SIG-M5 (cell line): ENCODE measurements at regions not wholly inside any gene's neighbourhood (a gene's known extent, or its start where the extent isn't known, plus 50 kb on each side); places are given as distances from the start of the nearest gene placed in this dataset.
"Not testable (repeated sequence)": the region's sequence is repeated elsewhere in the genome, so short reads cannot be mapped to it uniquely, and the experiment has no call there.

Experiments
- DNase-seq: peaks from one replicate; lab custom pipeline; 2025; lab: John Stamatoyannopoulos, UW

DNA sequence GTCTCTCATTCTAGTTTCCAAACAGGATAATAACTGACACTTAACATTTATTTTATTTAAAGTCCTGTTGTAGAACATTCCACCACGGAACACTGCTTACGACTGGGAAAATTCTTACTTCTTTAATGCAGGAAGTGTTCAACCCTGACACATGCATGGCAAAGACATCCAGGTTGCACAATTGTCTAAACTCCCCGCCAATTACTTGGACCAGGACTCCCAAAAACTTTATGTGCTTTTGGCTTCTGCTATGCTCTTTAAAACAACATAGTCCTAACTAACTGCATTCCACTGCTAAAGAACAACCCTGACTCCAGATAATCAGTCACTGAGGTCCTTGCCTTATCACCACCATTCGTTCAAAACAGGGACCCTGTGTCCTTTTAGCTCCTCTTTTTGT lies 995.8 kb downstream of the LTN1 start:
- not testable (repeated sequence) for DNase-seq

GRCh38 chr21:27984663-27985325 lies 1007.9 kb downstream of the LTN1 start:
- DNase-seq = not testable (repeated sequence)

DNA sequence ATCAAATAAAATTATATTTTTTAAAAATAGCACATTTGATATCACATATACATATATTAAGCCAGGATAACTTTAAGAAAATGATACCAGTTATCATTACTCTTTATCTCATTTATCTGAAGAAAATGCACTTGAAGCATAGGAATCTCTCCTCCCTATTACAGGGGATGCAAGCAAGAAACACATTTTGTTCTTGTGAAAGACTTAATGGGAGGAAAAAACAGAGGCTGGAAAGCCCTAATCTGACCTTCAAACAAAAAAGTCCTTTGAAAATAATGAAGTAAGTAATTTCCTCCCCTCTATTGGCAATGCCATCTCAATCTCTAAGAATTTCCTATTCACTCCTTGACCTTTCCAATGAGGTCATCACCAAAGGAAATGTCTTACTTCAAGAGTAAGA lies 1012.6 kb upstream of the ADAMTS5 start:
- DNase-seq = not testable (repeated sequence)

DNA sequence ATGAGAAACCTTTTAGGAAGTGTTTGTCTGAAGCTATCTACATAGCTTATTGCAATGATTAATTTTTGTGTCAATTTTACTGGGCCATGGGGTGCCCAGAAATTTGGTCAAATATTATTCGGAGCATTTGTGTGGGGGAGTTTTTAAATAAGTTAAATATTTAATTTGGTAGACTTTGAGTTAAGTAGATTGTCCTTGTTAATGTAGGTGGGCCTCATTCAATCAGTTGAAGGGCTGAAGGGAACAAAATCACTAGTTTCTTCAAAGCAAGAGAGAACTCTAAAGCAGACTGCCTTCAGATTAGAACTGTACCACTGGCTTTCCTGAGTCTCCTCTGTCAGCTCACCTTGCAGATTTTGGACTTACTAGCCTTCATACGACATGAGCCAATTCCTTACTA lies 1008.6 kb upstream of the ADAMTS5 start:
- no peak for DNase-seq

GRCh38 chr21:27974152-27974551 lies 1007.3 kb upstream of the ADAMTS5 start:
- DNase-seq = not testable (repeated sequence)

DNA sequence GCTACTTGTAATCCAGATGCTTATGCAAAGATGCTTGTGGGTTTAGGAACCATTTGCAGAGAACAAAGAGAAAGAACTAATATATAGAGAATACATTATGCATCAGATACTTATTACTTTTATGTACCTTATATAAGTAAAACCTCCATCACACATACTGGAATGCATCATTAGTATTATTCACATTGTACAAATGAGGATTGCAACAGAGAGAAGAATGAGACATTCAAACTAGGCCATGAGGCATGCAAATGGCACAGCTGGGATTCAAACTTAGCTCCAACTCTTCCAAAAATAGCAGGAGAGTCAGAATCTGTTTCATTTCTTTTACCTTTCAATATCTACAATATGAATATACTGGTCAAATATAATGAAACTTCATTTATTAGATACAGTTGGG lies 1001.4 kb upstream of the ADAMTS5 start:
- not testable (repeated sequence) for DNase-seq

GRCh38 chr21:27954543-27955165 lies 987.8 kb upstream of the ADAMTS5 start:
- DNase-seq = no peak

DNA sequence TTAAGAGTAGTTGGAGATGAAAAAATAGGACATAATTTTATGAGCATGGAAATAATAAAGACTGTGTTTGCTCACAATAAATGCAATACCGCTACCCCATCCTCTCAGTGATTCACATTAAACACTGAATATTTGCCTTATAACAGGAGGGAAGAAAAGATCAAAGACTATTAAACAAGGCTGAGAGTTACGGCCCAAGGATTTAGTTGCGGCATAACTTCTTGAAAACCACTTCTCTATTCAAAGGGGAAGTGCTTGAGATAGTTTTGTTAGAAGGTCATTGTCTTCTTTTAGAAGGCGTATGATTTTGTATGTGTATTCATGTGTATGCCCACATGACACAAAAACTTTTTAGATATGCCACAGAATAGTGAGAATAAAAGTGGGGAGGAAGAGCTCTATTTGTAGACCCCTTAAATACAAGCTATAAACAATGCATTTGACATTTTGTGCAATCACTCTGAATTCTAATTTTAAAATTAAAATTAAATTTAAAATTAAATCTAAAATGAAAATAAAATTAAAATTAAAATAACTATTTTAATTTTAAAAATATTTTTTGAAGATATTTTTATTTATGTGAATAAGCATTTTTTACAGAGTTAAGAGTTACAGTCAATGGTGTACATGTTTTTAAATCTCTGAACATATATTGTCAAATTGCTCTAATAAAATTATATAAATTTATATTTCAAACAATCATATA lies 986.6 kb upstream of the ADAMTS5 start:
- peak; percentile 76 for DNase-seq

DNA sequence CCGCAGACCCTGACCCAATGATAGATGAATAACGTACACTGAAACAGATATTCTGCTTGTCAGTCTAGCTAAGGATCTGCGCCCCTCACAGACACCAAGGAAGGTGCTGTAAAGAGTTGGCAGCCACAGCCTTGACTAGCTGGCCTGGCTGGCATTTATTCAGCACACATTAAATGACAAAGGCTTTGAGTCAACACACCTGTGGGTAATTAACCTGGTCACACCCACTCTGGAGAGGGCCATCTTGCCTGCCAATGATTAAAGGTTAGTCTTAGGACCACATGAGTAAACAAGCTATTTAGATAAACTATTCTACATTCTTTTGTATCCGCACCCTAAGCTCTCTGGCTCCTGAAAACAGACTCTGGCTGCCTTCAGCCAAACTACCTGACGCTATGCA lies 982.2 kb upstream of the ADAMTS5 start:
- DNase-seq = not testable (repeated sequence)

GRCh38 chr21:27930108-27930767 lies 963.4 kb upstream of the ADAMTS5 start:
- not testable (repeated sequence) for DNase-seq

DNA sequence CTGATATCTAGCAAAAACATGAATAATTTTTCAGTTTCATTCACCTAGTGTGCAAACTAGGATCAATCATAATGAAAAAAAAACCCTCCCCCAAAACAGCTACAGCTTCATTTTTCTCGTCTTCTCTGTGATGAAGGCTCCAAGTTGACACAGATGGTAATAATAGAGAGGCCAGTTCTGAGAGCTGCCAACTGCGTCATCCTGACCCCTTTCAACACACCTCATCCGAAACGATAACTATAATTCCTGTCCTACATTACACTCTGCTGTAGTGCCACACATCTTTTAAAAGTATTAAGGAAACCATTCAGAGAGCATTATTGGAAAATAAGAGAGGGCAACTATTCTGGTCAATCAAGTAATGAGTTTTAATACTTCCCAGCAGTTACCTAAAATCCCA lies 962.3 kb upstream of the ADAMTS5 start:
- not testable (repeated sequence) for DNase-seq

DNA sequence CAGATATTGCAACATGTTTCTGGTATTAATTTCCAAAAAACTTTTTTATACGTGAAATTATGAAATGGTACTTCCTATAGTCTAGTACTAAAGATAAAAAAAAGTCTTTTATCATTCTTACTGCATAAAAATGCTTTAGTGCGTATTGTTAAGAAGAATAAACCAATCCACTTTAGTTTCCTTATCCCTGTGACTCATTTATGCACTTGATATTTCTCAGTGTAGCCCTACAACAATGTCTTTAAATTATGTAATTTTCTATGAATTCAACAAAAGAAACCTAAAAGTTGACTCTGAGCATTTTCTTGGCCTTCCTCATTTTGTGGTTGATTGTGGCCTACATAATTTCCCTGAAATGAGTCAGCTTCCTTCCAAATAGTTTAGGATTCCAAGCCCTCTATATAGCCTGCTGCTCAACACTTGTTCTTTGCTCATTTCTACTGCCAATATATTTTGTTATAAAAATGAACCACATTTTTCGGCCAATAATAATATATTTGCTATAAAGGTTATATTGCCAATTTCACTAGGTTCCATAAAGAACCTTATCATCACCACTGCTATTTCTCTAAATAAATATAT lies 961.7 kb upstream of the ADAMTS5 start:
- not testable (repeated sequence) for DNase-seq

GRCh38 chr21:27921421-27921820 lies 954.5 kb upstream of the ADAMTS5 start:
- DNase-seq = not testable (repeated sequence)

GRCh38 chr21:27917966-27918365 lies 951.1 kb upstream of the ADAMTS5 start:
- DNase-seq = not testable (repeated sequence)

- DNase-seq = not testable (repeated sequence)
These were observed 949.4 kb upstream of the ADAMTS5 start for GRCh38 chr21:27916326-27916725.

DNA sequence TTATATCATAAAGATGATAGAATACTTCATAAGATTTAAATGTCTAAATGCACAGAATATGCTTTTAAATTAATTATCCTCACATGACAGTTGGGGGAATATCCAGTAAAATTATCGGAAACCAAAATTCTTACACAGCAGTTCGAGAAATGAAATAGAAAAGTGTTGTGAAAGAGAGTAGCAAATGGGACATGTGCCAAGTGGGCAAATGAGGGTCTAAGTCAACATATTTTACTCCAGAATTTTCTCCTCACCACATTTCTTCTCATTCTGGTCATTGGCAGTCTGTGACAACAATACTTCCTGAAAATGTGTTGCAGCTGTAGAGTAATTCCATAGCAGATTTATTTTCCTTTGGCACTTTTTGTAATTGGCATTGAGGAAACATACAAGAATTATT lies 945.2 kb upstream of the ADAMTS5 start:
- not testable (repeated sequence) for DNase-seq

GRCh38 chr21:27909487-27909886 lies 942.6 kb upstream of the ADAMTS5 start:
- DNase-seq = not testable (repeated sequence)

- not testable (repeated sequence) for DNase-seq
These were observed 941.9 kb upstream of the ADAMTS5 start for GRCh38 chr21:27908816-27909215.

DNA sequence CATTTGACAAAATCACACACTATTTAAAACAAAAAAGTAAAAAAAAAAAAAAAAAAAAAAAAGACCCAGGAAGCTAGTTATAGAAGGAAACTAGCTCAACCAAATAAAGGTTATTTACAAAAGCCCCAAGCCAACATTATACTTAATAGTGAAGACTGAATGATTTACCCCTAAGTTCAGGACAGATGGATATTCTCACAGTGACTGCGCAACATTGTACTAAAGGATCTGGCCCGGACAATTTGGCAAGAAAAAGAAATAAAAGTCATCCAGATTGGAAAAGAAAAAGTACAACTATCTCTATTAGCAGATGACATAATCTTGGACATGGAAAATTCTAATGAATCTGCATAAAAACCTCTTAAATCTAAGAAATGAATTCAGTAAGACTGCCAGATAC lies 936.0 kb upstream of the ADAMTS5 start:
- DNase-seq = not testable (repeated sequence)

DNA sequence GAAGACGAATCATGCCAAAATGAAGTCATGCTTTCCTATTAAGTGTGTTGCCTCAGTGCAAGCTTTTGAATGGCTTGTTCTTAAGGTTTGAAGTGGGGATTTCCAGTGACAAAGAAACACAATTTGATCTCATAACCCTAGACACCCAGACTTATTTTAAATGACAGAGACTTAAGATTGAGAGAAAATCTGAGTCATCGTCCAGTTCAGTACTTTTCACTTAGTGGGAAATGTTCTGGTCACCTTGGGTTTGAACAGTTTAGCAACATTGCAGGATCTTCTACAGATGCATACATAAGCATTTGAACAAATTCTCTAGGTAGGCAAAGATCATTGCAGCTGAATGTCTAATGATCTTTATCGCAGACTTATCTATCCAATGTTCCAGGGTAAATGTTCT lies 926.7 kb upstream of the ADAMTS5 start:
- not testable (repeated sequence) for DNase-seq

DNA sequence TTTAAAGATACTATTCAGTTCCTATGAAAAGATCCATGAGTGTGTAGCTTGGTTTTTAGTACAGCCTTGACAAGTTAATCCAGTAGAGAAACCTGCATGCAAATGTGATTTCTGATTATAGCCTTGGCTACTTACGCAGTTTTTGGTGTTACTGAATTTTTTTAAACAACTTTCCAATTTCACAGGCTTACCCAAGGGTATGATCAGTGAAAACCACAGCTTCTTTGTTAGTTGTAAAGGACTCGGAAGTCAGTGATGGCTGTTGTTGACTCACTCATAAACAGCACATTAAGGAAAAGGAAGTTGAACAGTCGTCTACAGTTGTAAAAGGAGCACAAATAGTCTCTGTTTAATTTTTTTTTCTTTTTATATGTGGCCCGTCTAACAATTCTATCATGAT lies 924.6 kb upstream of the ADAMTS5 start:
- not testable (repeated sequence) for DNase-seq

GRCh38 chr21:27887808-27888455 lies 921.0 kb upstream of the ADAMTS5 start:
- DNase-seq = not testable (repeated sequence)
